Dendritic cell treated with granulocyte-macrophage colony-stimulating factor and Interleukin-4, amounts not matched to agents 40 ng/mL and 50 ng/mL, for 4 days (primary cell): ENCODE measurements at regions not wholly inside any gene's neighbourhood (a gene's known extent, or its start where the extent isn't known, plus 50 kb on each side); places are given as distances from the start of the nearest gene placed in this dataset.
"Not testable (repeated sequence)": the region's sequence is repeated elsewhere in the genome, so short reads cannot be mapped to it uniquely, and the experiment has no call there.

Experiments used
- H3K27ac Mint-ChIP-seq: one replicate; pipeline ENCODE4 v1.8.0; 2022; ENCODE audit warnings: mild to moderate bottlenecking, mixed read lengths
- H3K27me3 Mint-ChIP-seq: one replicate; pipeline ENCODE4 v1.8.0; 2022; ENCODE audit warnings: mild to moderate bottlenecking, mixed read lengths
- H3K36me3 Mint-ChIP-seq: one replicate; pipeline ENCODE4 v1.8.0; 2022; ENCODE audit warnings: low read depth, mixed read lengths
- H3K4me1 Mint-ChIP-seq: one replicate; pipeline ENCODE4 v1.8.0; 2022; ENCODE audit warnings: low read depth, mixed read lengths
- H3K4me3 Mint-ChIP-seq: one replicate; pipeline ENCODE4 v1.8.0; 2022; ENCODE audit warnings: mild to moderate bottlenecking, moderate library complexity, mixed read lengths
- H3K9me3 Mint-ChIP-seq: one replicate; pipeline ENCODE4 v1.8.0; 2022; ENCODE audit warnings: mixed read lengths
- intact Hi-C: fragments of 100-400 bp; cut with micrococcal nuclease; formaldehyde crosslinking; loops from one replicate; pipeline ENCODE4 v1.15.0; 2022

DNA sequence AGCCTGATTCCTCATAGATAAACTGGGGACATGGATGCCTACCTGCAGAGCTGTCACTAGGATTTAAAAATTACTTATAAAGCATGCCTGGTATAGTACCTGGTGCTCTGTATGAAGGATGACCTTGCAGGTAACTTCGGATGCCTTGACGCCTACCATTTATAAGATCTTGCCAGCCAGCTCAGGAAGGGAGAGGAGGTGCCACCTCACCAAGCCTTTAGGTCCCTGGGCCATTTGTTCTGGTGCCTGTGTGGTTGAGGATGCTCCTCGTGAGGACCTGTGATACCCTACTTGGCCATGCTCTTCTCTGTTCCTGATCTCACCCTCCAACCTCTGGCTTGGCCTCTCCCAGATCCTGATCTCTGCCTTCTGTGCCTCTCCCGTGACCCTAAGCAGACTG is 85.2 kb downstream of the FDX1 start:
- intact Hi-C loops, result no loop called here
- Mint-ChIP-seq H3K4me1 (peaks cover 5% of the 10 kb centered on the region), H3K9me3 (peaks cover 20% of the 10 kb centered on the region), H3K27me3 (peaks cover 9% of the 10 kb centered on the region), H3K36me3 (no peaks in the 10 kb centered on the region), H3K27ac (no peak overlapping the region), H3K4me3 (no peak overlapping the region)

DNA sequence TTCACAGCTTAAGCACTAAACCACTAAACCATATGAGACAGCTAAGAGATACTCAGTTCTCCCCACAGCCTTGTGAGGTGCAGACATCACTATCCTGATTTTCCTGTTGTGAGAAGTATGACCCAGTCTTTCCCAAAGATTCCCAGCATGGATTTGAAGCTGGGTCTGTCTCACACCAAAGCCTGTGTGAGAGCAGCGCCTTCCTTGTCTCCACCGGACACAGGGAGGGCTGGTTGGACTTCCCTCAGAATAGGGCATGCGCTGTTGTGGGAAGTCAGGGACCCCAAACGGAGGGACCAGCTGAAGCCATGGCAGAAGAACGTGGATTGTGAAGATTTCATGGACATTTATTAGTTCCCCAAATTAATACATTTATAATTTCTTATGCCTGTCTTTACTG is 87.6 kb downstream of the FDX1 start:
- H3K36me3 Mint-ChIP-seq, H3K4me1 Mint-ChIP-seq, H3K27ac Mint-ChIP-seq, H3K4me3 Mint-ChIP-seq, H3K27me3 Mint-ChIP-seq, intact Hi-C loops: not testable (repeated sequence)
- peaks cover 35% of the 10 kb centered on the region for H3K9me3 Mint-ChIP-seq

DNA sequence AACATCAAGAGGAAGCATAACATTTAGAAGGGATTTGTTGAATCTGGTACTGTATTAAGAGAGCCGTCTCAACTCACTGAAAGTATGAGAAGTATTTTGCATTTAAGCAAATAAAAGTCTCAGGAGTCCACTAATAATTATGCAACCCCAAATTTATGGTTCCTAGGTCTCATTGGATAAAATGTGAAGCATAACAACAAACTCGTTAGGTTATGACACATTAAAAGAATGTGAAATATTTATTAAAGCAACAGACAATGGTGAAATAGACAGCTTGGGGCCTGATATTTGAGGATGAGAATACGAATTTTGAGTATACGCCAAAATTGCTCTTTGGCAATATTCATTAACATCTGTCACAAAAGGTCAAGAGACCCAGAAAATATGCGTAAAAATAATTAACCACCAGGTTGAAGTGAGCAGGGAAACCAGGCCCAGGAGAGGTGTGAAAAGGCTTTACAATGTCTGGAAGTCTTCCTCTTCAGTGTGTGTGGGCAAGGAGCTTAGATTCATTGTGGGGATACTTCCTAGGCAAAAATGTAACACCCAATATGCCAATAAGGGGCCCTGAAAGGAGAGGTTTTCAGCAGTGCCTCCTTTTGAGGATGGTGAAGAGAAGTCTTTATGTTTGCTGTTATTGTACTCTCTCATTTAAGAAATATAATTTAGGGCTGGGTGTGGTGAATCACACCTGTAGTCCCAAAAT is 89.2 kb downstream of the FDX1 start:
- peaks cover 49% of the 10 kb centered on the region for H3K9me3 Mint-ChIP-seq
- H3K4me1 Mint-ChIP-seq, result peaks cover 5% of the 10 kb centered on the region
- H3K36me3 Mint-ChIP-seq, result no peaks in the 10 kb centered on the region
- H3K27me3 Mint-ChIP-seq, result peaks cover 7% of the 10 kb centered on the region
- H3K27ac Mint-ChIP-seq, result no peak overlapping the region
- no peak overlapping the region for H3K4me3 Mint-ChIP-seq
- intact Hi-C loops, result no loop called here

- Mint-ChIP-seq H3K36me3 (no peaks in the 10 kb centered on the region), H3K4me1 (peaks cover 5% of the 10 kb centered on the region), H3K9me3 (peaks cover 49% of the 10 kb centered on the region), H3K27me3 (peaks cover 5% of the 10 kb centered on the region), H3K4me3 (no peak overlapping the region), H3K27ac (no peak overlapping the region)
- intact Hi-C loops, result loop anchor here (10.0 kb wide), 1 partner anchor 715 kb away; no protein-coding TSS in a partner anchor
Measured at GRCh38 chr11:110519796-110520195, 90.0 kb downstream of the FDX1 start.

- peaks cover 51% of the 10 kb centered on the region for H3K9me3 Mint-ChIP-seq
- no peaks in the 10 kb centered on the region for H3K36me3 Mint-ChIP-seq
- H3K4me1 Mint-ChIP-seq, result no peaks in the 10 kb centered on the region
- H3K27ac Mint-ChIP-seq, result no peak overlapping the region
- intact Hi-C loops, result loop anchor here (10.0 kb wide), 1 partner anchor 712 kb away; no protein-coding TSS in a partner anchor
- peaks cover 2% of the 10 kb centered on the region for H3K27me3 Mint-ChIP-seq
- no peak overlapping the region for H3K4me3 Mint-ChIP-seq
Measured at GRCh38 chr11:110522471-110522870, 92.7 kb downstream of the FDX1 start.

- intact Hi-C loops, result loop anchor here (10.0 kb wide), 1 partner anchor 711 kb away; no protein-coding TSS in a partner anchor
- Mint-ChIP-seq H3K27me3 (no peaks in the 10 kb centered on the region), H3K36me3 (no peaks in the 10 kb centered on the region), H3K4me1 (no peaks in the 10 kb centered on the region), H3K27ac (no peak overlapping the region), H3K9me3 (peaks cover 43% of the 10 kb centered on the region), H3K4me3 (no peak overlapping the region)
Measured at GRCh38 chr11:110524238-110524637, 94.5 kb downstream of the FDX1 start.

GRCh38 chr11:110525883-110526282 is 96.1 kb downstream of the FDX1 start:
- Mint-ChIP-seq H3K9me3 (peaks cover 43% of the 10 kb centered on the region), H3K27ac (no peak overlapping the region), H3K27me3 (no peaks in the 10 kb centered on the region), H3K36me3 (no peaks in the 10 kb centered on the region), H3K4me1 (no peaks in the 10 kb centered on the region), H3K4me3 (no peak overlapping the region)
- intact Hi-C loops, result loop anchor here (10.0 kb wide), 1 partner anchor 709 kb away; no protein-coding TSS in a partner anchor

GRCh38 chr11:110526323-110526722 is 96.6 kb downstream of the FDX1 start:
- intact Hi-C loops, result loop anchor here (10.0 kb wide), 1 partner anchor 708 kb away; no protein-coding TSS in a partner anchor
- Mint-ChIP-seq H3K36me3 (no peaks in the 10 kb centered on the region), H3K27ac (no peak overlapping the region), H3K4me3 (no peak overlapping the region), H3K9me3 (peaks cover 38% of the 10 kb centered on the region), H3K4me1 (no peaks in the 10 kb centered on the region), H3K27me3 (no peaks in the 10 kb centered on the region)
